OCI-LY3 (cell line): ENCODE measurements at regions not wholly inside any gene's neighbourhood (a gene's known extent, or its start where the extent isn't known, plus 50 kb on each side); places are given as distances from the start of the nearest gene placed in this dataset.

ENCODE experiments used
- H2AFZ ChIP-seq: fragments of 200-600, 300-600 bp; shearing (Covaris generic); 2 replicates; pipeline ENCODE4 v1.6.0; 2014; ENCODE audit warnings: antibody characterized with exemption, low read depth, low read length
- H3K27ac ChIP-seq: fragments of 200-600, 300-600 bp; sonication (generic); 2 replicates; pipeline ENCODE4 v1.5.1; 2014; ENCODE audit warnings: mild to moderate bottlenecking, low read length, moderate library complexity, mixed read lengths
- H3K27me3 ChIP-seq: fragments of 200-600, 300-600 bp; sonication (generic); 2 replicates; pipeline ENCODE4 v1.6.1; 2014; ENCODE audit warnings: low read depth, low read length, mixed read lengths
- H3K36me3 ChIP-seq: fragments of 200-600, 300-600 bp; sonication (generic); replicated peaks from 2 replicates; pipeline ENCODE3; 2014; ENCODE audit warnings: low read depth, low read length, mixed read lengths
- H3K4me1 ChIP-seq: fragments of 300-600, 200-600 bp; sonication (generic); 2 replicates; pipeline ENCODE4 v1.6.1; 2014; ENCODE audit warnings: low read length, mixed read lengths
- H3K4me2 ChIP-seq: fragments of 200-600, 300-600 bp; sonication (generic); 2 replicates; pipeline ENCODE4 v1.6.1; 2014; ENCODE audit warnings: low read length, mixed read lengths
- H3K4me3 ChIP-seq: fragments of 300-600, 200-600 bp; sonication (generic); 2 replicates; pipeline ENCODE4 v1.5.1; 2014; ENCODE audit warnings: antibody characterized with exemption, mild to moderate bottlenecking, low read length, moderate library complexity
- H3K79me2 ChIP-seq: fragments of 300-600, 200-600 bp; shearing (Covaris generic); 2 replicates; pipeline ENCODE4 v1.6.1; 2014; ENCODE audit warnings: mild to moderate bottlenecking, low read length, mixed read lengths
- H3K9ac ChIP-seq: fragments of 300-600, 200-600 bp; shearing (Covaris generic); 2 replicates; pipeline ENCODE4 v1.6.0; 2014; ENCODE audit warnings: mild to moderate bottlenecking, low read length, moderate library complexity
- H3K9me3 ChIP-seq: fragments of 200-600, 300-600 bp; shearing (Covaris generic); 2 replicates; pipeline ENCODE4 v1.6.1; 2014; ENCODE audit warnings: low read length, mixed read lengths; ENCODE audit not compliant: insufficient read depth
- H4K20me1 ChIP-seq: fragments of 200-600, 300-600 bp; sonication (generic); 2 replicates; pipeline ENCODE4 v1.6.1; 2016; ENCODE audit warnings: low read length, mixed read lengths; ENCODE audit not compliant: insufficient read depth
- CTCF ChIP-seq: fragments of 200-600, 300-600 bp; sonication (generic); IDR thresholded peaks from 2 replicates; pipeline ENCODE4 v1.5.1; 2014; ENCODE audit warnings: antibody characterized with exemption, low read length, low read depth
- EZH2phosphoT487 ChIP-seq: fragments of 200-600 bp; shearing (Covaris generic); IDR thresholded peaks from 2 replicates; pipeline ENCODE4 v1.6.1; 2018; ENCODE audit warnings: antibody characterized with exemption, mixed run types, low read depth

GRCh38 chr18:75339936-75340605, 87.4 kb downstream of the SMIM21 start:
- no peaks in the 10 kb centered on the region for H3K79me2 ChIP-seq
- H3K9ac ChIP-seq = no peak overlapping the region
- H3K9me3 ChIP-seq = no peaks in the 10 kb centered on the region
- H3K4me1 ChIP-seq = peaks cover 28% of the 10 kb centered on the region
- no peak for TF ChIP-seq EZH2phosphoT487
- TF ChIP-seq CTCF = no peak
- peak overlapping the region; percentile 5 for H3K4me2 ChIP-seq
- no peaks in the 10 kb centered on the region for H4K20me1 ChIP-seq
- H3K27ac ChIP-seq = no peak overlapping the region
- H3K4me3 ChIP-seq = no peak overlapping the region
- no peaks in the 10 kb centered on the region for H3K27me3 ChIP-seq
- H3K36me3 ChIP-seq = no peaks in the 10 kb centered on the region
- H2AFZ ChIP-seq = peak overlapping the region; percentile 1; the same call in 1 of the 2 replicates
